GM21737 (cell line): ENCODE measurements at regions not wholly inside any gene's neighbourhood (a gene's known extent, or its start where the extent isn't known, plus 50 kb on each side); places are given as distances from the start of the nearest gene placed in this dataset.

Experiments
- ATAC-seq: cut with Tn5 transposase; IDR thresholded peaks from one replicate; pipeline ENCODE4 v1.9.1; 2021; ENCODE audit warnings: mild to moderate bottlenecking, moderate library complexity; ENCODE audit not compliant: unreplicated experiment

DNA sequence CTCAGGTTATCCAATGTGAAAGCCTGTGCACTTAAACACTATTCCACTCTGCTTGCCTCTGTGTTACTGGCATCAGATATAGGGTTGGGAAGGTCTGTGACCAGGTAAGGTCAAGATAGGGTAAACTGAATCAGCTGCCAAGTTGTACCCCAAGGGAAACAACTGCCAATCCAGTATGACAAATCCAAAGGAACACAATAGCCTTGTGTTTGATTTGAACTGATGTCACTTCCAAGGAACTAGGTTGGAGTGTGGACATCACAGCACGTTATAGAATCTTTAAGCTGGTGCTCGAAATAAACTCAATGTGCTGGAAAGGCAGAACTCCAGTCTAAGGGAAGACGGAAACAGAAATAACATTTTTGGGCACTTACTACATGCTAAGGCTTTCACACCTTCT is 223.4 kb upstream of the BTG1 start:
- no peak for ATAC-seq

DNA sequence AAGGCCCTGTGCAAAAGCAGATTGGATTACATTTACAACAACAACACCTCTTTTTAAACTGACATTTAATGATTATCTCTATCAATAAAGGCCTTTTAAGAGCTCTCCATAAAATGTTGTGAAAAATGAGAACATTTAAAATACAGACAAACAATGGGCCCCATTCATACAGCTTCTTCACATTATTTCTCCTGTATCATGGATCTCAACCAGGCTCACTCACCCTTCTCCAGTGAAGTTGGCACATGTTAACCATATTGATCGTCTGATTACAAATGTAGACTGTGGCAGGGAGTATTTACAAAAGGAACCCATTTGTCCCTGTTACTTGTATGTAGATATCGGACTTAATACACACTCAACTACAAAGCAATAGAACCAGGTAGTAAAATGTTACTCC is 220.2 kb upstream of the BTG1 start:
- ATAC-seq: no peak

DNA sequence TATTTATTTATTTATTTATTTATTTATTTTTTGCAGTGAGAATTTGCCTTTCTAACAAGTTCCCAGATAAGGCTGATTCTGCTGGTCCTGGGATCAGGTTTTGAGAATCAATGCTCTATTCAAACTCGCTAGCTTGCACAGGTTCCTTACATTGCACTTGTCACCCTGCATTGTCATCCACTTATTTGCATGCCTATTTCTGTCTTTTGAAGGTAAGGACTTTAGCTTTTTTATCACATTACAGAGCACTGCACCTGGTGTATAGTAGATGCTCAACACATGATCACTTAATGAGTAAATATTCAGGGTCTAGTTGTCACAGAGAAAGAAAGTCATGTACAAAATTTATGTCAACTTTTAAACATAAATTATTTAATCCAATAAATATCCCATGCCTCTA is 219.7 kb upstream of the BTG1 start:
- no peak for ATAC-seq

DNA sequence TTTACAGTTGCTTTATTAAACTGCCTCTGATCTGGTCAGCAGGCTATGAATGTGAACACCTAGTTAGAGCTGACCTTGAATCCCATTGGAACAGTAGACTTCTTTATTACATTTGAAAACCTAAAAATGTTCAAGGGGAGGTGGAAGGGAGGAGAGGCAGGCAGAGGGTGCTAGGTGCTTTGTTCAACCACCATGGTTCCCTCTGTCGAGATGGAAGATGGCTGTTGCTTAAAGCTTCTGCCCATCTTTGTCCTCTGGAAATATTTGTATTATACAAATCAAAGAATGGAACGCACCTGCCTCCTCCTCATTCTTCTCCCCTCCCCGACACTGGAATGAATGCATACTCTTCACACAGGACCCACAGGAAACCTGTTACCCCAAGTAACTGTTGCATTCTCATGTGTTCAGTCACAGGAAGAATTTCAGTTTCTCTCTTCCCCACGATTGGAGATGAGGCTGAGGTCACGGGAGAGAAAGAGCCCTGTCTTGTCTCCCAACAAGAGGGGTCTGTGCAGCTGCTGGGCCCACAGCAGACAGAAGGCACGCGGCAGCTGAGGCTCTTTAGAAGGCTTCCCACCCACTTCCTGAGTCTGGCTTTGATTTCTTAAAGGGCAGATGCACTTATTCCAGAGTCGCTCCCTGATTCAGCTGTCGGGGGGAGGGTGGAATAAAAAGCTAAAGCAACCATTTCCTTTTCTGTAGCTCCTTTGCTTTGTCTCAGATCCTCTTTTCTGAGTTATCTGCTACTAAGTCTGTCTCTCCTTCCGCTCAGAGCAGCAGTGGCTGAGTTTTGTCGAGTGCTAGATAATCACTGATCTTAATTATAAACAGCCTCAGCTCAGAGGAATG is 217.9 kb upstream of the BTG1 start:
- peak; percentile 49 for ATAC-seq

DNA sequence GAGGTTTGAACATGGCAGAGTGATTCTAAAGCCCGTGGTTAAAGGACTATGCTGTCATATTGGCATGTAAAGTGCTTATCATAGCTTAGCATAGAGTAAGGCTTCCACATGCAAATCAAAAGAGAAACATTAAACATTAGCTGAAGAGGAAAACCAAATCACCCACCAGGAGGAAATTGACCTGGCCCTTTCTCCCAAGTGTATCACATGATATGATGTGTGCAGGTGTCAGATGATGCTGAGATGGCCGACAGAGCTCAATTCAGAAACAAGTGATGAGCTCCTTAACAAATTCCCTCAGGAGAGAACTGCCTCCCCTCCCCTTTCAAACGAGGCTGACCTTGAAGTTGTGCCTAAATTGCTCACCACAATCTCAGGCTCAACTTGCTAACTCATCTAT is 217.1 kb upstream of the BTG1 start:
- ATAC-seq: peak; percentile 53

DNA sequence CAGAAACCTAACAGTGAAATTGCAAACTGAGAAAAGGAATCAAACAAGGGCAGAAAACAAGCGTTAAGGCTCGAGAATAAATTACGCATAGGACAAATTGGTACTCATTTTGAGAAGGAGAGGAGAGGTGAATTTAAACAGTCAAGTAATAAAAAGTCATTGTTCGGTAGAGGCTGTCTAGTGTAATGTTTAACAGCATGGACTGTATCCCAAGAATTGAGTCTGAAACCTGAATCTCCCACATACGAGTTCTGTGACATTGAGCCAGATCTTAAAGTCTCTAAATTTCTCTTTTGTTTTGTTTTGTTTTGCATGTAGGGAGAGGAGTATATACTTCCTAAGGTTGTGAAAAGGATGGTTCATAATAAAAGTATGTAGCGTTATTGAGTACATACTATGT is 216.5 kb upstream of the BTG1 start:
- no peak for ATAC-seq

DNA sequence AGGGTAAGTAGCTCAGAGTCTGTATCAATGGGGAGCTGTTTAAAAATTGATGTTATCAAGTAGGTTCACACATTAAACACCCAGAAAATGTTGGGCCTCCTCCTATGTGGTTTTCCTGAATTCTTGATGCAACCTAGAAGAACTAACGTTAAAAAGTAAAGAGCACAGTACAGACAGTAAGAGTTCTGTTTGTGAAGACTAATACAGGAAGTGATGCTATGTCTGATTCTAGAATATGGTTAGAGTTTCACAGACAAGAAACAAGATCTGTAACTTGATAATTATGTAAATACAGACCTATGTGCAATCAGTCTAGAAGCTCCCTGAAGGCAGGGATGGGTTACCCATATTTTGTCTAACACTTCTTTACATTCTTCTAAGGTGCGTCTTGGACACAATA is 214.9 kb upstream of the BTG1 start:
- no peak for ATAC-seq

DNA sequence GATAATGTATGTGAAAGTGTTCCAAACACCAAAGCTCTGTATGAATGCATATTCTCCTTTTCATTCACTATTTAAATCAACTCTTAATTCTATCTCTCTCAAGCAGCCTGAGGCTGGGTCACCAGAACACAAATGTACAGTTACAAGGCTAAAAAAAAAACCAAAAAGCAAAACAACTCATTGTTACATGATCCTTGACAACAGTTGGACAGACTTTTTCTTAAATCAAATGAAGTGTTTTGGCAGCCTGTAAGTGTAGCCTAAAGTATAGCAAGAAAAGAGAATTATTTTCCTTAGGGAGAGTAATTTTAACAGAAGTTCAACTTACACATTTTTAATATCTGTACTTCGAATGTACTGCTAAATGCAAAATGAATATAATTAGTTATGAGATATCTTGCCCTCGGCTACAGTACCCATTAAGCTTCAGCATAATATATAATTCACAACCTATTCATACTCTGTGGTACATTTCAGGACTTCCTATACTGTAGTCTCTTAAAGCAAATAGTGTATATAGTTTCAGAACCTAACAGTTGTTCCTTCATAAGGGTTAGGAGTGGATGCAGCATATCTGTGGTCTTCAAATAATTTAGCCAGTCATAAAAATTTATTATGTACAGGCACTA is 214.0 kb upstream of the BTG1 start:
- no peak for ATAC-seq

DNA sequence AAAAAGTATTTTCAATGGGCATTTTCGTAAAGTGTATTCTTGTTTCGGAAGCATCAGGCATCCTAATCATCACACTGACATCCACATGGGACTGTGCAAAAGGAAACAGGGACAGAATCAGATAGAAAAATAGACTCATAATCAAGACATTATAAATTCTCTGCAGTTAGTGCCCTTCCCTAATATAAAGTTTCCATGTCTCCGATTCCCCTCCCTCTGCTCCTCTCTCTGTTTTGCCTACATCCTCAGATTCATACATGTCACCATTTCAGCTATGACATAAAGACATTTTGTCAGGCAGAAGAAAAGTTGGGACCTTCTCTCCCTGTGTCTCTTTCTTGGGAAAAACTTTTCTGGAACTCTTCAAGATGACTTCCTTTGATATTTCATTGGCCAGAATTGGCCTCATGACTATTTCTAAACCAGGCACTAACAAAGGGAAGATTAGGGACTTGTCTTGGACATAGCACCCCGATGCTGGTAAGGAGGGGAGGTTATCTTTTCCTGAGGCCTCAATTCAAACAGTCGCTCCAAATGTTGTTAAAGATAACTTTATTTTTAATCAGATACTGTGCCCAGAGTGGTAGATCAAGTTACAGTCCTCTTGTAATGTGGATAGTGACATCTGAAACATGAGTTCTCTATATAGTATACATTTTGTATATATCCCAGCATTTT is 212.1 kb upstream of the BTG1 start:
- no peak for ATAC-seq

DNA sequence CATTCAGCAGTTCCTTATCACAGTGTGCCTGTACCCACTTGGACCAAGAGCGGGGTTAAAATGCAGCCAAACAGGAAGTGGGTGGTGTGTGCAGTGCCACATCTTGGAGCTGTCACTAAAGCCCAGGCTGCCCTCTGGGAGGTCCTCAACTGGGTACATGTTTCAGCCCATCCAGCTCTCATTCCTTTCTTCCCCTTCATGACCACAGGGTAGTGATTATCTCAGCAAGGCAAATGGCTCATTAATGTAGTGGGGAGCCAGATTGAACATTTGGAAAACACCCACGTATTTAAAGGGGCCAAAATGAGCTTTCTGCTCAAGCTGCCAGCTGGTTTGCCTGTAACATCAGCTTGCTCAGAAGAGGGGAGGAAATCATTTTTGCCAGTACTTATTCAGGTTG is 210.8 kb upstream of the BTG1 start:
- ATAC-seq: no peak

DNA sequence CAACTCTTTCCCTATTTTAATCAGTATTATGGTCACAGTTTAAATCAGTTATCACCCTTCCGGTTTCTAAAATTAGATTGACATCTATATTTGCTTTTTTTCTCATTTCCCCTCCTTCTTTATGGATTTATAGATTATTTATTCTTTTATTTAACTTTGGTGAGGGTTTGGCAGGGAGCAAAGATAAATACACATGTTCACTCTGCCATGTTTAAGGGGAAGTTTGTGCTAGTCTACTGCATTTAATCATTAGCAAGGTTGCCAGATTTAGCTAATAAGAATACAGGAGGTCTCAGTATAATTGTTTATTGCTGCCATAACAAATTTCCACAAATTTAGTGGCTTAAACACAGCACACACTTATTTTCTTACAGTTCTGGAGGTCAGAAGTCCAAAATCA is 204.0 kb upstream of the BTG1 start:
- ATAC-seq: no peak

DNA sequence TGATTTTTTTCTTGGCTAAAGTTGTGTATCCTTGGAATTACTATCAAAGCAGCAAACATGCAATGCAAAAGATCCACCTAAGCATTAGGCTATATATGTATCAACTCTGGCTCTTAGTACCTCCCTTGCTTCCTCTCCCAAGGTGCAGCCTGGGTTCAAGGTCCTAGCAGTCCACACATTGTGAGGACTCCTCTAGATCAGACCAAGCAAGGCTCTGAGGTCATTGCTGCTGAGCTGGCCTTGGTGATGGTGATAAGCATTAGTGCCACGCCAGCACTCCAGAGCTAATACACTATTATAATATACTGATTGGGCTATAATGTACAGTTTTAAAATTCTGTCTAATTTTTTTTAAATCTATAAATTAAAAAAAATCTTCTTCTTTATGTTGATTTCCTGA is 196.9 kb upstream of the BTG1 start:
- ATAC-seq: no peak

DNA sequence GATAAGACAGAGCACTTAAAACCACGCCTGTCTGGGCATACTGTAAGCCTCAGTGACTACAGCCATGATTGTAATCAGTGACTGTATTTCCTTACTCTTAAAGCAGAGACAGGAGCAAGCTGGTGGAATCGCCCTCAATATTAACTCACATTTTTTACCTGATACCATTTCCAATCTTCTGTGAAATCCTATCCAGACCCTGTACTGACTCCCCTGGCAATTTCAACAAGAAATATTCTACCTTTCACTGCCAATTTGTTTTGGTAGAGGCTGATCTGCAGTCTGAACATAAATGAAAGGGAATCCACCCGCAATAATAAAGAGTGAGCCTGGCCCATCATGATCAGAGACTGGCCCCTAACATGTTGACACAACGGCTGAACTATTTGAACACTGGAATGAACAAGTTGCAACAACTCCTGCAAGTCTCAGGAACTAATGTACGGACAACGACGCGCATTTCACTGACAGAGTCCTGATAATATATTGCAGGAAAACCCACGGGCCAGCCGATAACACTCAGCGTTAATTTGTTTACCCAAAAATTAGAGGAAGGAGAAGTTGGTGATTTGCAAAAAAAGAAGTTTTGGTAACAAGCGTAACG is 195.5 kb upstream of the BTG1 start:
- peak; percentile 68 for ATAC-seq

DNA sequence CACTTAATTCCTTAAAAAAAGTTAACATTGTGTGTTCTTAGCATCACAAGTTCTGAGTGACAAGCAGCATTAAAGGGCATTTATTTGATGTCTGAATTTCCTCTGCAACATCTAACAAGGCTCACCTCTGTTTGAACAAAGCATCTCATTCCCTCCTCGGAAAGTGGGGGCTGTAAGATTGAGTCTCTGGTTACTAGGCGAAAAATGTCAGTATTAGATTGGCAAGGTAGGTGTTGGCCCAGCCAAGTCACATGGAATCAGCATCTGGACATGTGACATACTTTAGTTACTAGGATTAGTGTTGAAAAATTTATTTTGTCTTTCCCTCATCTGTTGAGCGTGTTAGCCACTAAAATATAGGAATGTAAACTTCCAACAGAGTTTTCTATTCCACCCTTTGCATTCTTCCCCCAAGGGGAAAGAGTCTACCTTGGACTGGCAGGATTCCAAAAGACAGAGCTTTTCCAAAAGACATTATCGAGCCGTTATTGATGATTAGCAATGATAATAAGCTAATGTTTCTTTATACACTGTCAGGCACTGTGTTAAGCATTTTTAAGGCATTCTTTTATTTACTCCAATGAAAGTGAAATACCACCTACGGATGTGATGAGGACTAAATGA is 194.9 kb upstream of the BTG1 start:
- no peak for ATAC-seq

DNA sequence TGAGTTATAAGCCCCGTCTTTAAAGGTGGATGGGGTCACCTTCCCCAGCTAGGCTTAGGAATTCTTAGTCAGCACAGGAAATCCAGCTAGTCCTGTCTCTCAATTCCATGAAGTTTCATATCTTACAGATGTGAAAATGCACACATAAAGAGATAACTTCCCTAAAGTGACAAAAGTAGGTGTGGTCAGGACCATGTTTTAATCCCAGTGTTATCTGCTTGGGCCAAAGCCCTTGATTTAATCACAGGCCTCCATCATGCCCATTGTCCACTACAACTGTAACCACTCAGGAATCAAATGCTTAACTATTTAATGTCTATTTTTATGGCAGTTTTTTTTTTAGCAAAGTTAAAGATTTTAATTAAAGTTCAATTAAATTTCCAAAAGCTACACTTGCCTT is 194.4 kb upstream of the BTG1 start:
- no peak for ATAC-seq

DNA sequence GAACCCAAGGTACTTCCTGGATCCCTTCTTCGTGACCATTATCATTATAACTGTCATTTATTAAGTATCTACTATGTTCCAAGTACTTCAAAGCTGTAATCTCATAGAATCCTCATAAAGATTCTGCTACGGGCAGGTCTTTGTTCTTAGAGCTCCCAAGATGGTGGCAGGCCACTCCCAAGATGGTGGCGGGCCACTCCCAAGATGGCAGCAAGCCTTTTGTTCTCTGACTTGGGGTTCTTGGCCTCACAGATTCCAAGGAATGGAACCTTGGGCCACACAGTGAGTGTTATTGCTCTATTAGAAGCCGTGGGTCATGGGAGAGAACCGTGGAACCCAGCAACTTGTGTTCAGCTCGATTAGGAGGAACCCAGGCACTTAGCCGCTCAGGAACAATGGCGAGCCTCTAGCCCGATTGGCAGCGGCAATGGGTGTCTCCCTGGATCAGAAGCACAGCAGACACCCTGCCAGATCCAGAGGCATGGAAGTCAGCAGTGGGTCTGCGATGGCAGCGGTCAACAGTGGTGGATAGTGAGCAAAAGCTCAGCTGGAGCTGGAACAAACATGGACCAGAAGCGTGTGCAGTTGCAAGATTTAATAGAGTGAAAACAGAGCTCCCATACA is 193.7 kb upstream of the BTG1 start:
- ATAC-seq: no peak

DNA sequence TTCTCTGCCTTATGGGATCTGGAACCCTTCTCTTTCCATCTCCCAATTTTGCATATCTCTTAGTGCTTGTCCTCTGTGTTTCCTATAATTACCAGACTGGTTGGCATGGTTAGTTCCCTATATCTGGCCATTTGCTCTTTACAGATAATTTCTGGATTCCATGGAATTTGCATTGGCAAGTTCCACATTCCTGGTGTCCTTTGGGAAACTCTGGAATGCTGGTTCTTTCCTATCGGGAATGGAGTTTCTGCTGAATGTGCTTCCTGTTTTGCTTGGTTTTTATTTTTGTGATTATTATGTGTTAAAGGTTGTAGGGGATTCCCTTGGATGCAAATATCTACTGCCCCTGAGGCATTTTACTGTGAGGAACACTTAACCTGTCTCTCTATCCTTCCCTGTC is 193.0 kb upstream of the BTG1 start:
- ATAC-seq: no peak

DNA sequence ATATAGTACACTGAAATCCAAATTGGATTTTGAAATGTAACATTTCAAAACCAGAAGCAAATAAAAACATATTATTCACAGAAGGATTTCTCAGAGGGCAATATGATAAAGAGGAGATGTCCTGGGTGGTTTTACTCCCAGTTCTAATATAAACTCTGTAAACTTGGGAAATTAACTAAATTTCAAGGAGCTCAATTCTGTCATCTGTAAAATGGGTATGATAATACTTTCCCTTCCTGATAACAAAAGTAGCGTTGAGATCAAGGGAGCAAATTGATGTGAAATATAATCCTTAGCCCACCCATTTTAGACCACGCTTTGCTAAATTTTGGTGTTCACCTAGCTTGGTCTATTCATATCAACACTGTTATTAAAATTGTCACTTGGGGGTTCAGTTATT is 192.5 kb upstream of the BTG1 start:
- ATAC-seq: no peak

DNA sequence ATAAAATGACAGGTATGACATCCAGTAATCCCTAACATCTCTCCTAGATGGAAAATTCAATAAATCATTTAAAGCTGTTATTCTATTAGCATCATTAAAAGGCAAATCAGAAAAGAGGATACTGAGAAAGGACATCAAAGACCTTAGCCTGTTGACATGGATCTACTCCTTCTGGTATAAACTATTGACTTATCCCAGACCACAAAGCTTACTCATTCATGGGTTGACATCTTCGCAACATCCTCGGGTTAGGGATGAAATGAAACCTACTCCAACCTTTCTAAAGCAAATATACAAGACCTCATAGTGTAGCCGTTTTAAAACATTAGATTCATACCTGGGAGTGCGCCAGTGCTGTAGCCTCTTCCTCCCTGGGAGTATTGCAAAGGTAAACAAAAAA is 191.5 kb upstream of the BTG1 start:
- no peak for ATAC-seq

DNA sequence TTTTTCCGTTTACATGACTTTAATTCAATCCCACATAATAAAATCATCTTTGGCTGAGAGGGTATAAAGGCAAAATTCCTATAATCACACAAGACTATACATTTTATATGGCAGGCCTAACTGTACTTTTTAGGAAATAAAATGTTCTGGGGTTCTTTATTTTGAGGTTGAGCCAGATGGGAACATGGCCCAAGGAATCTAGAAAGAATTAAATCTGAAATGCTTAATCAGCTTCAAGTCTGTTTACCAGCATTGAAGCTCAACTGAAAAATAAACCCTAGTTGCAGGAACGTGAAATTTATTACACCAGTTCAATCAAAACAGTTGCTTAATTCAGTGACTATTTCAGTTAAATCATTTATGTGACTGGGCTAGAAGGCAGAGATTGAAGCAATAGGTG is 191.0 kb upstream of the BTG1 start:
- no peak for ATAC-seq

DNA sequence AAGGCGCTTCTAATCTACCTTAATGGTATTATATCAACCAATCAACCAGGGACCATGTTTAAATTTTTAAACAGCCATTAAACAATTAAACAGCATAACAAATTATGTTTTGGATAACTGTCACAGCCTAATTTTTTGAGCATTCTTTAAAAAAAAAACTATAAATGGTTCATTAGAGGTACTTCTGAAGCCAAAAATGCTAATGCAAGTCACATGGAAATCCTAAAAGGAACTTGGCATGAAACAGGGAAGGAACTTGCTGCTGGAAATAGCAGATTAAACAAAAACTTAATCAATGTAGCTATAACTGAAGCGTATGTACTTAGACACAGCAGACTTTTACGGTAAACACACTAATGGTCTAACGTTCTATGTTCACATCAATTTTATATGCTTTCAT is 190.2 kb upstream of the BTG1 start:
- no peak for ATAC-seq
